IMR-90 (cell line): ENCODE measurements at regions not wholly inside any gene's neighbourhood (a gene's known extent, or its start where the extent isn't known, plus 50 kb on each side); places are given as distances from the start of the nearest gene placed in this dataset.

Source experiments
- ATAC-seq: fragments of 200-7000 bp; cut with Tn5 transposase; 2 replicates; pipeline ENCODE4 v1.9.1; 2020; ENCODE audit warnings: low read depth, mild to moderate bottlenecking, moderate library complexity
- BruUV-seq: library from RNA; stranded (reverse); fragments of 400-500 nt; replicated peaks from 2 replicates; lab custom pipeline; 2021; lab: Mats Ljungman, UMichigan
- CTCF ChIA-PET: fragments of 300-600 bp; formaldehyde crosslinking; extraction: SDS; loops from one replicate; lab custom pipeline; 2021; ENCODE audit warnings: antibody characterized with exemption; lab: Yijun Ruan, JAX
- POLR2A ChIA-PET: fragments of 300-600 bp; sonication (Branson Sonifier 250); formaldehyde crosslinking; loops from one replicate; lab custom pipeline; 2022; ENCODE audit warnings: antibody characterized with exemption; ENCODE audit not compliant: unreplicated experiment; lab: Charles Lee
- DNase-seq: peaks from one replicate; pipeline ENCODE4 v3.0.0; 2013
- H2AFZ ChIP-seq: replicated peaks from 2 replicates; pipeline ENCODE3; 2013; ENCODE audit warnings: low read length, mild to moderate bottlenecking; ENCODE audit not compliant: poor library complexity
- H2AK5ac ChIP-seq: 2 replicates; pipeline ENCODE4 v1.6.1; 2013; ENCODE audit warnings: low read depth, low read length, inconsistent platforms
- H2AK9ac ChIP-seq: replicated peaks from 2 replicates; pipeline ENCODE3; 2013; ENCODE audit warnings: mild to moderate bottlenecking, low read depth, low read length, moderate library complexity; ENCODE audit not compliant: poor library complexity
- H2BK120ac ChIP-seq: 2 replicates; pipeline ENCODE4 v1.6.1; 2013; ENCODE audit warnings: low read depth, low read length, inconsistent platforms
- H2BK15ac ChIP-seq: 3 replicates; pipeline ENCODE4 v1.6.1; 2013; ENCODE audit warnings: low read depth, low read length, inconsistent platforms
- H2BK20ac ChIP-seq: 2 replicates; pipeline ENCODE4 v1.6.1; 2013; ENCODE audit warnings: low read depth, mild to moderate bottlenecking, inconsistent platforms, low read length, moderate library complexity
- H2BK5ac ChIP-seq: 2 replicates; pipeline ENCODE4 v1.6.1; 2013; ENCODE audit warnings: mild to moderate bottlenecking, low read depth, low read length, inconsistent platforms; ENCODE audit not compliant: poor library complexity, severe bottlenecking
- H3K14ac ChIP-seq: replicated peaks from 2 replicates; pipeline ENCODE4 v1.6.1; 2013; ENCODE audit warnings: low read depth, low read length, inconsistent platforms
- H3K18ac ChIP-seq: 2 replicates; pipeline ENCODE4 v1.6.1; 2013; ENCODE audit warnings: low read depth, low read length, control low read depth
- H3K23ac ChIP-seq: 2 replicates; pipeline ENCODE4 v1.6.1; 2013; ENCODE audit warnings: low read depth, low read length, inconsistent platforms
- H3K27ac ChIP-seq: 2 replicates; pipeline ENCODE4 v1.5.1; 2013; ENCODE audit warnings: mild to moderate bottlenecking, control low read depth, low read length; ENCODE audit not compliant: insufficient read depth
- H3K27me3 ChIP-seq: 2 replicates; pipeline ENCODE4 v1.6.1; 2013; ENCODE audit warnings: low read length; ENCODE audit not compliant: control insufficient read depth, insufficient read depth
- H3K36me3 ChIP-seq: 2 replicates; pipeline ENCODE4 v1.6.1; 2013; ENCODE audit warnings: low read length, mixed read lengths; ENCODE audit not compliant: control insufficient read depth, insufficient read depth
- H3K4ac ChIP-seq: 2 replicates; pipeline ENCODE4 v1.6.1; 2013; ENCODE audit warnings: low read depth, low read length, inconsistent platforms
- H3K4me1 ChIP-seq: 2 replicates; pipeline ENCODE4 v1.6.1; 2013; ENCODE audit warnings: low read length, mixed read lengths; ENCODE audit not compliant: control insufficient read depth, insufficient read depth
- H3K4me2 ChIP-seq: 2 replicates; pipeline ENCODE4 v1.6.1; 2013; ENCODE audit warnings: low read depth, mild to moderate bottlenecking, control low read depth, low read length, moderate library complexity
- H3K4me3 ChIP-seq: 2 replicates; pipeline ENCODE4 v1.5.1; 2013; ENCODE audit warnings: low read depth, mild to moderate bottlenecking, control low read depth, low read length, moderate library complexity; ENCODE audit not compliant: insufficient read depth
- H3K56ac ChIP-seq: 2 replicates; pipeline ENCODE4 v1.6.1; 2013; ENCODE audit warnings: low read length, inconsistent platforms; ENCODE audit not compliant: insufficient read depth; ENCODE audit errors: extremely low read depth
- H3K79me1 ChIP-seq, 2 experiments: 2 replicates each; pipeline ENCODE4 v1.6.1; 2013; ENCODE audit warnings: low read length in 2 of 2, inconsistent platforms in 1 of 2, low read depth in 1 of 2
- H3K9ac ChIP-seq: 2 replicates; pipeline ENCODE4 v1.6.1; 2013; ENCODE audit warnings: low read depth, low read length, control low read depth
- H3K9me1 ChIP-seq: 2 replicates; pipeline ENCODE4 v1.6.1; 2013; ENCODE audit warnings: low read length, inconsistent platforms; ENCODE audit not compliant: insufficient read depth
- H3K9me3 ChIP-seq: 2 replicates; pipeline ENCODE4 v1.6.1; 2013; ENCODE audit warnings: low read length; ENCODE audit not compliant: control insufficient read depth, insufficient read depth
- H4K20me1 ChIP-seq: 2 replicates; pipeline ENCODE4 v1.6.1; 2013; ENCODE audit warnings: low read length, inconsistent platforms; ENCODE audit not compliant: insufficient read depth
- H4K5ac ChIP-seq: 2 replicates; pipeline ENCODE4 v1.6.1; 2013; ENCODE audit warnings: mild to moderate bottlenecking, low read depth, low read length, control low read depth
- H4K8ac ChIP-seq, 2 experiments: 2 replicates each; pipeline ENCODE4 v1.6.1; 2013; ENCODE audit warnings: low read depth in 2 of 2, low read length in 2 of 2, control low read depth in 1 of 2, inconsistent platforms in 1 of 2
- H4K91ac ChIP-seq: 2 replicates; pipeline ENCODE4 v1.6.1; 2013; ENCODE audit warnings: low read depth, low read length, inconsistent platforms; ENCODE audit not compliant: insufficient read depth
- BHLHE40 ChIP-seq: fragments of 150-350 bp; IDR thresholded peaks from 2 replicates; pipeline ENCODE4 v1.6.1; 2016; ENCODE audit warnings: mild to moderate bottlenecking, low read depth, low read length
- CEBPB ChIP-seq: IDR thresholded peaks from 2 replicates; pipeline ENCODE4 v1.6.1; 2012; ENCODE audit warnings: low read depth, low read length, improper control_type of control experiment
- CHD1 ChIP-seq: IDR thresholded peaks from 2 replicates; pipeline ENCODE4 v1.6.1; 2012; ENCODE audit warnings: low read depth, low read length, improper control_type of control experiment
- CTCF ChIP-seq: conservative IDR thresholded peaks from 2 replicates; pipeline ENCODE4 v1.5.1; 2012; ENCODE audit warnings: mild to moderate bottlenecking, low read depth, low read length, improper control_type of control experiment
- FOS ChIP-seq: fragments of 150-350 bp; IDR thresholded peaks from 2 replicates; pipeline ENCODE4 v1.6.1; 2016; ENCODE audit warnings: low read depth, low read length
- MAFK ChIP-seq: IDR thresholded peaks from 2 replicates; pipeline ENCODE4 v1.6.1; 2012; ENCODE audit warnings: low read depth, low read length, improper control_type of control experiment
- MAZ ChIP-seq: IDR thresholded peaks from 2 replicates; pipeline ENCODE4 v1.6.1; 2012; ENCODE audit warnings: low read depth, mild to moderate bottlenecking, low read length, improper control_type of control experiment, moderate library complexity, borderline replicate concordance
- MXI1 ChIP-seq: IDR thresholded peaks from 2 replicates; pipeline ENCODE4 v1.6.1; 2012; ENCODE audit warnings: low read depth, mild to moderate bottlenecking, low read length, moderate library complexity, borderline replicate concordance
- NFE2L2 ChIP-seq: fragments of 150-350 bp; IDR thresholded peaks from 2 replicates; pipeline ENCODE4 v1.6.1; 2016; ENCODE audit warnings: low read depth, mild to moderate bottlenecking, low read length
- POLR2A ChIP-seq: IDR thresholded peaks from 2 replicates; pipeline ENCODE4 v1.6.1; 2012; ENCODE audit warnings: mild to moderate bottlenecking, low read depth, low read length
- RAD21 ChIP-seq: IDR thresholded peaks from 2 replicates; pipeline ENCODE4 v1.6.1; 2012; ENCODE audit warnings: low read length, improper control_type of control experiment
- RCOR1 ChIP-seq: IDR thresholded peaks from 2 replicates; pipeline ENCODE4 v1.6.1; 2012; ENCODE audit warnings: mild to moderate bottlenecking, low read length, improper control_type of control experiment; ENCODE audit not compliant: insufficient replicate concordance
- RFX5 ChIP-seq: IDR thresholded peaks from 2 replicates; pipeline ENCODE4 v1.8.0; 2012; ENCODE audit warnings: low read depth, mild to moderate bottlenecking, low read length, moderate library complexity
- SMC3 ChIP-seq: fragments of 150-350 bp; IDR thresholded peaks from 2 replicates; pipeline ENCODE4 v1.6.1; 2016; ENCODE audit warnings: low read depth, mild to moderate bottlenecking, antibody characterized with exemption, low read length, moderate library complexity
- WGBS, 2 experiments: methylation state at CpG; one replicate each; pipeline versions ENCODE4 v1.1.5 to v1.1.7; 2013; ENCODE audit warnings: missing lambda C conversion rate in 2 of 2; ENCODE audit not compliant: insufficient read length in 1 of 2; ENCODE audit errors: extremely low coverage in 2 of 2; 5-methylcytosine and 5-hydroxymethylcytosine counted together
- dilution Hi-C: fragments of 300-500 bp; cut with HindIII; formaldehyde crosslinking; loops from one replicate; pipeline ENCODE4 v1.14.3; 2018; ENCODE audit warnings: low sequenced_read_pairs; ENCODE audit not compliant: unreplicated experiment
- in situ Hi-C: fragments of 300-500 bp; cut with MboI; formaldehyde crosslinking; loops from 3 replicates; pipeline ENCODE4 v1.14.3; 2019; ENCODE audit warnings: low sequenced_read_pairs, inconsistent platforms, mixed read lengths
- intact Hi-C: fragments of 100-400 bp; cut with micrococcal nuclease; formaldehyde crosslinking; loops from 2 replicates; pipeline ENCODE4 v1.10.0; 2022
- TF ChIP-seq, protein P1 (sequence below): fragments of 150-350 bp; IDR thresholded peaks from 2 replicates; pipeline ENCODE4 v1.6.1; 2017; ENCODE audit warnings: mild to moderate bottlenecking, antibody characterized with exemption, low read length, low read depth
- TF ChIP-seq, protein P2 (sequence below): fragments of 150-350 bp; IDR thresholded peaks from 2 replicates; pipeline ENCODE4 v1.6.1; 2016; ENCODE audit warnings: low read depth, mild to moderate bottlenecking, low read length, moderate library complexity, borderline replicate concordance

DNA sequence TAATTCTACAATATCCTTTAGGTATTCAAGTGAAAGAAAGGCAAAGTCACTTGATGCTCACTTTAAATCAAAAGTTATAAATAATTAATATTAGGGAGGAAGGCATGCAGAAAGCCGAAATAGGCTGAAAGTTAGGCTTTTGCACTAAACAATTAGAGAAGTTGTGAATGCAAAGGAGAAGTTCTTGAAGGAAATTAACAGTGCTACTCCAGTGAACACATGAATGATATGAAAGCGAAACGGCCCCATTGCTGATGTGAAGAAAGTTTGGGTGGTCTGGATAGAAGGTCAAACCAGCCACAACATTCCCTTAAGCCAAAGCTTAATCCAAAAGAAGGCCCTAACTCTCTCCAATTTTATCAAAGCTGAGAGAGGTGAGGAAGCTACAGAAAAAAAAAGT lies 103.1 kb upstream of the CXCR4 start:
- DNase-seq (no peak), ATAC-seq (no peak)
- POLR2A ChIA-PET: no interaction called here
- Histone ChIP-seq H3K14ac (no peak overlapping the region), H2BK15ac (no peak overlapping the region), H3K27me3 (no peaks in the 10 kb centered on the region), H3K79me1 (no peaks in the 10 kb centered on the region), H3K4ac (no peak overlapping the region), H3K4me3 (no peak overlapping the region), H3K9me3 (no peaks in the 10 kb centered on the region), H2AK9ac (no peak overlapping the region), H4K20me1 (no peaks in the 10 kb centered on the region), H4K91ac (no peak overlapping the region), H2AFZ (no peak overlapping the region), H3K4me2 (no peak overlapping the region), H3K27ac (no peak overlapping the region), H3K9me1 (no peaks in the 10 kb centered on the region), H3K36me3 (no peaks in the 10 kb centered on the region), H2BK120ac (no peak overlapping the region), H2AK5ac (no peak overlapping the region), H3K4me1 (no peaks in the 10 kb centered on the region), H3K56ac (no peak overlapping the region), H3K23ac (no peak overlapping the region), H4K5ac (no peak overlapping the region), H2BK20ac (no peak overlapping the region), H3K18ac (no peak overlapping the region), H3K9ac (no peak overlapping the region), H2BK5ac (no peak overlapping the region), H4K8ac (no peak overlapping the region)
- dilution Hi-C loops: no loop called here
- intact Hi-C loops: no loop called here
- in situ Hi-C loops: no loop called here
- CTCF ChIA-PET: interaction anchor here (0.6 kb wide), 1 partner anchor 105 kb away, joined by 3 read pairs; no protein-coding TSS in a partner anchor
- no TSS peak for BruUV-seq
- TF ChIP-seq MXI1 (no peak), POLR2A (no peak), MAFK (no peak), BHLHE40 (no peak), CEBPB (no peak), CHD1 (no peak), SMC3 (no peak), MAZ (no peak), RCOR1 (no peak), RAD21 (no peak), RFX5 (no peak), CTCF (no peak), FOS (no peak), NFE2L2 (no peak)
- TF ChIP-seq, protein P1, sequence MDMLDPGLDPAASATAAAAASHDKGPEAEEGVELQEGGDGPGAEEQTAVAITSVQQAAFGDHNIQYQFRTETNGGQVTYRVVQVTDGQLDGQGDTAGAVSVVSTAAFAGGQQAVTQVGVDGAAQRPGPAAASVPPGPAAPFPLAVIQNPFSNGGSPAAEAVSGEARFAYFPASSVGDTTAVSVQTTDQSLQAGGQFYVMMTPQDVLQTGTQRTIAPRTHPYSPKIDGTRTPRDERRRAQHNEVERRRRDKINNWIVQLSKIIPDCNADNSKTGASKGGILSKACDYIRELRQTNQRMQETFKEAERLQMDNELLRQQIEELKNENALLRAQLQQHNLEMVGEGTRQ: no peak
- TF ChIP-seq, protein P2, sequence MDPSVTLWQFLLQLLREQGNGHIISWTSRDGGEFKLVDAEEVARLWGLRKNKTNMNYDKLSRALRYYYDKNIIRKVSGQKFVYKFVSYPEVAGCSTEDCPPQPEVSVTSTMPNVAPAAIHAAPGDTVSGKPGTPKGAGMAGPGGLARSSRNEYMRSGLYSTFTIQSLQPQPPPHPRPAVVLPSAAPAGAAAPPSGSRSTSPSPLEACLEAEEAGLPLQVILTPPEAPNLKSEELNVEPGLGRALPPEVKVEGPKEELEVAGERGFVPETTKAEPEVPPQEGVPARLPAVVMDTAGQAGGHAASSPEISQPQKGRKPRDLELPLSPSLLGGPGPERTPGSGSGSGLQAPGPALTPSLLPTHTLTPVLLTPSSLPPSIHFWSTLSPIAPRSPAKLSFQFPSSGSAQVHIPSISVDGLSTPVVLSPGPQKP: no peak
- WGBS, 2 experiments: no CpG with 5 or more reads among the region's 3 CpGs
